K562 (cell line): ENCODE measurements at regions not wholly inside any gene's neighbourhood (a gene's known extent, or its start where the extent isn't known, plus 50 kb on each side); places are given as distances from the start of the nearest gene placed in this dataset.

Source experiments
- ATAC-seq: fragments of 200-7000 bp; cut with Tn5 transposase; 3 replicates; pipeline ENCODE4 v1.9.1; 2020; ENCODE audit warnings: moderate library complexity
- BruUV-seq: library from RNA; stranded (reverse); fragments of 400-500 nt; replicated peaks from 2 replicates; lab custom pipeline; 2021; lab: Mats Ljungman, UMichigan
- CTCF ChIA-PET: fragments of 300-600 bp; formaldehyde crosslinking; extraction: SDS; loops from one replicate; lab custom pipeline; 2021; ENCODE audit warnings: low intra/inter-chr PET ratio; lab: Yijun Ruan, JAX
- POLR2A ChIA-PET: fragments of 300-600, 350-650 bp; sonication (Branson Sonifier 250); formaldehyde crosslinking; extraction: SDS; loops from one replicate; lab custom pipeline; 2021; ENCODE audit warnings: antibody characterized with exemption, inconsistent platforms; lab: Yijun Ruan, JAX
- DNase-seq, 4 experiments: peaks; one replicate each; pipeline versions ENCODE4 v3.0.0 to v3.0.0-alpha.2; 2011 to 2018; ENCODE audit warnings: low spot score in 3 of 4, mixed read lengths in 3 of 4; ENCODE audit errors: extremely low read depth in 1 of 4
- FAIRE-seq: peaks from 2 replicates; lab custom pipeline; 2011; peaks lifted over from hg19 to GRCh38; lab: Jason Lieb, UNC
- H2AFZ ChIP-seq: 2 replicates; pipeline ENCODE4 v1.6.0; 2011; ENCODE audit warnings: low read depth, low read length, control low read depth, inconsistent platforms
- H3K27ac ChIP-seq: fragments of 200-600 bp; 3 replicates; pipeline ENCODE4 v1.8.0; 2011; ENCODE audit warnings: low read depth, mild to moderate bottlenecking, control low read depth, inconsistent platforms, low read length, moderate library complexity, mixed read lengths; ENCODE audit errors: extremely low read depth
- H3K27me3 ChIP-seq, 2 experiments: fragments of 300-600 bp in 1 of 2; 2 replicates in 1 of 2; 3 replicates in 1 of 2; pipeline versions ENCODE4 v1.6.0 to v1.8.0; 2011; ENCODE audit warnings: inconsistent platforms in 2 of 2, low read length in 2 of 2, mild to moderate bottlenecking in 1 of 2, mixed read lengths in 1 of 2, moderate library complexity in 1 of 2; ENCODE audit not compliant: control insufficient read depth in 2 of 2, insufficient read depth in 2 of 2
- H3K36me3 ChIP-seq: fragments of 300-600 bp; 3 replicates; pipeline ENCODE4 v1.8.0; 2011; ENCODE audit warnings: mild to moderate bottlenecking, low read length, inconsistent platforms; ENCODE audit not compliant: control insufficient read depth, insufficient read depth
- H3K4me1 ChIP-seq, 2 experiments: fragments of 200-600 bp in 1 of 2; replicated peaks in 1 of 2; 2 replicates in 1 of 2; 3 replicates in 1 of 2; pipeline versions ENCODE4 v1.5.1 to v1.8.0; 2011; ENCODE audit warnings: inconsistent platforms in 2 of 2, low read length in 2 of 2, mild to moderate bottlenecking in 1 of 2, mixed read lengths in 1 of 2, moderate library complexity in 1 of 2; ENCODE audit not compliant: control insufficient read depth in 2 of 2, insufficient read depth in 2 of 2
- H3K4me2 ChIP-seq: 2 replicates; pipeline ENCODE4 v1.6.1; 2011; ENCODE audit warnings: low read length, control low read depth, inconsistent platforms, mixed read lengths; ENCODE audit not compliant: insufficient read depth
- H3K4me3 ChIP-seq: fragments of 200-600 bp; sonication (generic), shearing (Covaris generic); 2 replicates; pipeline ENCODE4 v1.5.1; 2016; ENCODE audit warnings: control low read depth, inconsistent platforms
- H3K79me2 ChIP-seq: fragments of 200-600 bp; 3 replicates; pipeline ENCODE4 v1.8.0; 2011; ENCODE audit warnings: low read length, inconsistent platforms; ENCODE audit not compliant: control insufficient read depth, insufficient read depth
- H3K9ac ChIP-seq, 2 experiments: 2 replicates each; pipeline versions ENCODE4 v1.6.0 to v1.6.1; 2011; ENCODE audit warnings: low read depth in 2 of 2, low read length in 2 of 2, control low read depth in 1 of 2, inconsistent platforms in 1 of 2, mild to moderate bottlenecking in 1 of 2, mixed read lengths in 1 of 2; ENCODE audit not compliant: insufficient read depth in 1 of 2
- H3K9me1 ChIP-seq: one replicate; pipeline ENCODE4 v1.6.0; 2011; ENCODE audit warnings: inconsistent platforms, mild to moderate bottlenecking, low read length, moderate library complexity; ENCODE audit not compliant: control insufficient read depth, insufficient read depth
- H3K9me3 ChIP-seq: replicated peaks from 2 replicates; pipeline ENCODE4 v1.5.1; 2011; ENCODE audit warnings: low read depth, low read length, inconsistent platforms; ENCODE audit not compliant: control insufficient read depth, insufficient read depth
- H4K20me1 ChIP-seq: replicated peaks from 2 replicates; pipeline ENCODE4 v1.6.1; 2011; ENCODE audit warnings: low read length, inconsistent platforms, mixed read lengths; ENCODE audit not compliant: control insufficient read depth, insufficient read depth
- HMG20B ChIP-seq: fragments of 250-450 bp; sonication (Bioruptor Pico); IDR thresholded peaks from 2 replicates; pipeline ENCODE4 v1.5.0; 2021; ENCODE audit warnings: mild to moderate bottlenecking
- PHB ChIP-seq: fragments of 250-450 bp; sonication (Bioruptor Pico); IDR thresholded peaks from 2 replicates; pipeline ENCODE4 v1.5.0; 2021
- TRIM25 ChIP-seq: fragments of 450-650 bp; IDR thresholded peaks from 2 replicates; pipeline ENCODE4 v1.7.0; 2016; ENCODE audit warnings: borderline replicate concordance
- ZNF282 ChIP-seq: sonication (generic); formaldehyde crosslinking; IDR thresholded peaks from 2 replicates; pipeline ENCODE4 v1.8.1; 2023; ENCODE audit warnings: missing genetic modification reagents
- WGBS: fragments of 100-300 bp; shearing (Covaris generic); methylation state at CpG from one replicate; pipeline ENCODE4 v1.1.6; 2016; ENCODE audit warnings: low coverage, mixed read lengths; ENCODE audit not compliant: insufficient coverage; ENCODE audit errors: missing lambda C conversion rate; 5-methylcytosine and 5-hydroxymethylcytosine counted together
- in situ Hi-C: fragments of 300-500 bp; cut with MboI; formaldehyde crosslinking; loops from 4 replicates; pipeline ENCODE4 v1.15.0; 2018; ENCODE audit warnings: inconsistent platforms, mixed read lengths
- intact Hi-C: fragments of 100-400 bp; cut with micrococcal nuclease; formaldehyde crosslinking; loops from 2 replicates; pipeline ENCODE4 v1.14.2; 2022

GRCh38 chr12:92469837-92470236, 233.0 kb upstream of the PLEKHG7 start:
- no peak overlapping the region for H3K4me3 ChIP-seq
- ATAC-seq (no peak), FAIRE-seq (no peak), DNase-seq (no peak)
- in situ Hi-C loops (no loop called here), intact Hi-C loops (loop anchor here (5.0 kb wide), 1 partner anchor 68 kb away; no protein-coding TSS in a partner anchor)
- H3K27ac ChIP-seq = no peak overlapping the region
- no peak for TF ChIP-seq HMG20B (CRISPR knock-in tag)
- TF ChIP-seq PHB (CRISPR knock-in tag) = no peak
- no peak for TF ChIP-seq ZNF282
- no peak for TF ChIP-seq TRIM25
- H2AFZ ChIP-seq = no peak overlapping the region
- H3K36me3 ChIP-seq = no peaks in the 10 kb centered on the region
- H4K20me1 ChIP-seq = no peaks in the 10 kb centered on the region
- WGBS = 79% methylated on average over 6 of the region's 6 CpGs
- POLR2A ChIA-PET = interaction anchor here (0.6 kb wide), 1 partner anchor 91 kb away, joined by 3 read pairs; no protein-coding TSS in a partner anchor
- no peaks in the 10 kb centered on the region for H3K27me3 ChIP-seq
- H3K4me1 ChIP-seq = peaks cover 0 to 10% of the 10 kb centered on the region in 2 experiments; a peak in 2 of 5 replicates
- no peak overlapping the region for H3K9ac ChIP-seq
- H3K9me1 ChIP-seq = no peaks in the 10 kb centered on the region
- CTCF ChIA-PET = no interaction called here
- H3K79me2 ChIP-seq = no peaks in the 10 kb centered on the region
- no peaks in the 10 kb centered on the region for H3K9me3 ChIP-seq
- H3K4me2 ChIP-seq = no peak overlapping the region
- no TSS peak for BruUV-seq
